HG02981 (cell line): ENCODE measurements at regions not wholly inside any gene's neighbourhood (a gene's known extent, or its start where the extent isn't known, plus 50 kb on each side); places are given as distances from the start of the nearest gene placed in this dataset.
"Not testable (repeated sequence)": the region's sequence is repeated elsewhere in the genome, so short reads cannot be mapped to it uniquely, and the experiment has no call there.

ENCODE experiments used
- ATAC-seq: cut with Tn5 transposase; IDR thresholded peaks from one replicate; pipeline ENCODE4 v1.9.1; 2021; ENCODE audit warnings: mild to moderate bottlenecking, moderate library complexity; ENCODE audit not compliant: unreplicated experiment

DNA sequence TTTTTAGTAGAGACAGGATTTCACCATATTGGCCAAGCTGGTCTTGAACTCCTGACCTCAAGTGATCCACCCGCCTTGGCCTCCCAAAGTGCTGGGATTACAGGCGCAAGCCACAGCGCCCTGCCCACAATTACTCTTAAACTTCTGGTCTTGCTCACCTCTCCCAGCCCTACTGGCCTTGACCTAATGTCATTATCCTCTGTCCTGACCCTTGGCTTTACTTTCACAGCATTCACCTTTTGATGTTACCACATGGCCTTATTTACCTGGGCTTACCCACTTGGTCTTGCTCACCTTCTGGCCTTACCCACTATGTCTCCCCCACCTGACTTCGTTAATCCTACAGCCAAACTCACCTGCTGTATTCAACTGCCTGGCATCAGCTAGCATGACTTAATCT lies 105.9 kb downstream of the IL12A start:
- ATAC-seq, result no peak

- no peak for ATAC-seq
Observed at GRCh38 chr3:160097478-160097877, 108.8 kb downstream of the IL12A start.

DNA sequence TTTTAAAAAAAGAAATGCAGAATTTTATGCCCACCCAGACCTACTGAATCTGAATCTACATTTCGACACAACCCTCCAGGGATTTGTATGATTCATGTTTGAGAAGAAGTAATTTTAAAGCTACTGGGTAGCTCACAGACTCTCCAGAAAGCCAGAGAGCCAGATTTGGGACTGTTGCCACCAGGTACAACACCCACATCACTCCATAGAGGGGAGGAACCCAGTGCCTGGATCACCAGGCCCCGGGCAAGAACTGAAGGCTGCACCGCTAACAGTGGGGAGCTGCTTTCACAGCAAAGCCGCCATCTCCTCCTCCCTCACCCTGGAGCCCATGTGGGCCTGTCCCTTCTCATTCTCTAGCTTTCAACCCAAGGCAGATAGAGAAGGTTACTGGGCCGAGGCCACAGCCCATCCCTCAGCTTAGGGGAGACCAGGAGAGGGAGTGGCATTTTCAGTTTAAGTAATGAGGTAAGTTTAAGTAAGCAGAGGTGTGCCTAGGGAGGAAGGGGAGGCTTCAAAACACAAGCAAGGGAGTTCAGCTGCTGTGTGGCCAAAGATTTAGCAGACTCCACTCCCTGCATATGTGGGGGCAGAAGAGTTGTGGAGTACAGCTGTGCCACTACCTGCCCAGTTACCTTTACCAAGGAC lies 109.8 kb downstream of the IL12A start:
- no peak for ATAC-seq

DNA sequence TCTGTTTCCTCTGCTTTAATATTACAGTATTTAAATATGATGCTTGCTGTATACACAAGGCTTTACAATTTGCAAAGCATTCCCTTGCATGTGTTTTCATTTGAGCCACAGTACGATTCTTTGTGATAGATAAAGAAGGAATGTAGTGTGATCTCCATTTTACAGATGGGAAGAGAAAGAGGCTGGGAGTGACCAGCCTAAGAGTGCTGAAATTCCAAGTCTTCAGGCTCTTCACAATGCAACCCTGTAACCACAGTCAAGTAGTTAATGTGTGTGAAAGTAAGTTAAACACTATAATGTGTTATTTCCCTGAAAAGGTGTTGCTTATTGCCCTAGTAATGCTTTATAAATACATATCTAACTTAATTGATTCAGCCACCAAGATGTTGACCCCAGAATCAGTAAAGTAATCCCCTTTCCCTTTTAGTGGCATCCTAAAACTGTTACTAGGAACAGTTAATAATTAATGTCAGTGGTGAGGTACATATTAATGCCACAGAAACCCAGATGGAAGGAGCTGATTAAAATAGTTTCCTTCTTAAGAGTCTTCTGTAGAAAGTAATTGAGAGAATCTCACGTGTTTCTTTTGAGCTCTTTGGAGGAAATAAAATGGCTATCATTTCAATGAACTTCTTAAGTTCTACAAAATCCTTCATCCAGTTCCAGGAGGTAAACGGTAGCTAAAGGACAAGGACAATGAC lies 110.4 kb downstream of the IL12A start:
- no peak for ATAC-seq

DNA sequence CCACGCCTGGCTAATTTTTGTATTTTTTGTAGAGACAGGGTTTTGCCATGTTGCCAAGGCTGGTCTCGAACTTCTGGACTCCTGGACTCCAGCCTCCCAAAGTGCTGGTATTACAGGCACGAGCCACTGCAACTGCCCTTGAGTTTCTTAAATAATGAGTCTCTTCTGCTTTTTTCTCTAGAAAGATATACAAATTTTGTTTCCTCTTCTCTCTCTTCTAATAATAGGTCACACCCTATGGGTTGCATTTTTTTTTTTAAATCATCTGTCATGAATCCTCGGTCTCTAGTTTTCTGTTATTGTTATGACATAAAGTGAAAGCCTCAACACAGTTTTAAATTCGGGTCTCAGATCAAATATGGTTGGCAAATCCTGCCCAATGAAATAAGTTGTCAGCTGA lies 111.2 kb downstream of the IL12A start:
- peak; percentile 49 for ATAC-seq

DNA sequence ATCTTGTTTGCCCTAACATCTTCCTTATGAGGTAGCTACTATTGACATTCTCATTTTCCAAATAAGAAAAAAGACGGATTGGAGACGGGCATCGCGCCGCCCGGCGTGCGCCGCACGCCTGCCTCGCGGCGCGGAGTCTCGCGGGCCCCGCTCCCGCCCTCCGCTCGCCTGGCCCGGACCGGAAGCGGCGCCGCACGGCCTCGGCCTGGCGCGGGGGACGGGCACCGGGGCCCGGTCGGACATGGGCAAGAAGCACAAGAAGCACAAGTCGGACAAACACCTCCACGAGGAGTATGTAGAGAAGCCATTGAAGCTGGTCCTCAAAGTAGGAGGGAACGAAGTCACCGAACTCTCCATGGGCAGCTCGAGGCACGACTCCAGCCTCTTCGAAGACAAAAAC lies 112.0 kb downstream of the IL12A start:
- no peak for ATAC-seq

DNA sequence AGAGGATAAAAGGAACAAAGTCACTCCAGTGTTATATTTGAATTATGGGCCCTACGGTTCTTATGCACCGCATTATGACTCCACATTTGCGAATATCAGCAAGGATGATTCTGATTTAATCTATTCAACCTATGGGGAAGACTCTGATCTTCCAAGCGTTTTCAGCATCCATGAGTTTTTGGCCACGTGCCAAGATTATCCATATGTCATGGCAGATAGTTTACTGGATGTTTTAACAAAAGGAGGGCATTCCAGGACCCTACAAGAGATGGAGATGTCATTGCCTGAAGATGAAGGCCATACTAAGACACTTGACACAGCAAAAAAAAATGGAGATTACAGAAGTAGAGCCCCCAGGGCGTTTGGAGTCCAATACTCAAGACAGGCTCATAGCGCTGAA lies 113.4 kb downstream of the IL12A start:
- not testable (repeated sequence) for ATAC-seq

DNA sequence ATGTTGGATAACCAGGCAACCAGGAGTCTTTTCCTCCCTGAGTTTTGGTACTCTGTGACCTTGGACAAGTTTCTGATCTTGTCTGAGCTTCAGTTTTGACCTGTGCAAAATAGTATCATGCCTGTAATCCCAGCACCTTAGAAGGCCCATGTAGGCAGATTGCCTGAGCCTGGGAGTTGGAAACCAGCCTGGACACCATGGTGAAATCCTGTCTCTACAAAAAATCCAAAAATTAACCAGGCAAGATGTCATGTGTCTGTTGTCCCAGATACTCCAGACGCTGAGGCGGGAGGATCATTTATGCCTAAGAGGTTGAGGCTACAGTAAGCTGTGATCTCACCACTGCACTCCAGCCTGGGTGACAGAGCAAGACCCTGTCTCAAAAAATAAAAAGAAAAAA lies 114.8 kb downstream of the IL12A start:
- no peak for ATAC-seq

- ATAC-seq, result no peak
Observed at GRCh38 chr3:160105907-160106584, 117.4 kb downstream of the IL12A start.

DNA sequence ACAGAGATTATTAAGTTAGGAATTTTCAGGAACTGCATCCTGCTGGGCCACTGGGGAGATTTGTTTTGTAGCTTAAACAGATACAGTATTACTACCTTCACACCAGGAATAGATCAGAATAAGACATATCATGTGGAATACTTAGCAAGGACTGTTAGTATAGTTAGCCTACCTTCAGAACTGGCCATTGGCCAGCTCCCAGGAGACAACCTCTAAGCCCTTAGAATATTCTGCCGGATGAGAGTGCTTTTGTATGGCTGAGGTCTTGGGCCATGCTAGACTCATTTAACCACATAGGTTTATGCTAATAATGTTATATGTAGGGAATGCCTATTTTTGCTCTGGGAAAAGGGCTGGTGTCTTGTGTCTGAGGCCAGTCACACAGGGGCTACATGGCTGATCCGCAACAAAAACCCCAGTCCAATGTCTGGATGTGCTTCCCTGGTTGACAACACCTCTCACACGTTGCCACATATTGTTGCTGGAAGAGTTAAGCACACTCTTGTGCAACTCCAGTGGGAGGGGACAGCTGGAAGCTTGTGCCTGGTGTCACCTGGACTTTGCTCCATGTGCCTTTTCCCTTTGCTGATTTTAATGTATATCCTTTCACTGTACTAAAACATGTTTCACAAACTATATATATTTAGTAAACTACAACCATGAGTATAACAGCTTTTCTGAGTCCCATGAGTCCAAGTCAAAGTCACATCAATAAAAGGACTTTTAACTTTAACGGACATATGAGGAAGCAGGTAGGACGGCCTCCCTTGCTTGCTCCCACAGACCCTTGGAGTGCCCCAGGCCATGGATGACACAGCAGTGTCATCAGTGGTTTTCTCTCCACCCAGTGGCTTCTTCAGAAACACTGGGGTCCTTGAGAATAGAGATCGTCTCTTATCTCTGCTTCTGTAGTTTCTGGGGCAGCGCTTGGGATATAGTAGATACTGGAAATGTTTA lies 118.0 kb upstream of the C3orf80 start:
- no peak for ATAC-seq

DNA sequence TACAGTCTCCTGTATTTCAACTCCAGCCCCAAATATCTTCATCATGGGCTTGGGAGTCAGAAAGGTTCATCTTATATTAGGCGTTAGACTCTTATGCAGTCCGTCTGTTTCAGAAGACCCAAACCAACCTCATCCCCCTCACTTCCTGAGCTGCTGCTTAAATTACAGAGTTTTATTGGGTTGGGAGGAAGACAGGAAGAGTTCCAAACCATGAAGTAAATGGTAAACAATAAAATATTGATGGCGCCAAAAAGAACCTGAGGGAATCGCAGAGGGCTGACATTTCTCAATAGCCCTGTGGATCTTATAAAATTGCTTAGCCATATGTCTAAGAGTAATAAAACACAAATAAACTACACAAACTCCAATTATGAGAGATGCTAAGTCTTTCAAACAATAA lies 116.9 kb upstream of the C3orf80 start:
- no peak for ATAC-seq

DNA sequence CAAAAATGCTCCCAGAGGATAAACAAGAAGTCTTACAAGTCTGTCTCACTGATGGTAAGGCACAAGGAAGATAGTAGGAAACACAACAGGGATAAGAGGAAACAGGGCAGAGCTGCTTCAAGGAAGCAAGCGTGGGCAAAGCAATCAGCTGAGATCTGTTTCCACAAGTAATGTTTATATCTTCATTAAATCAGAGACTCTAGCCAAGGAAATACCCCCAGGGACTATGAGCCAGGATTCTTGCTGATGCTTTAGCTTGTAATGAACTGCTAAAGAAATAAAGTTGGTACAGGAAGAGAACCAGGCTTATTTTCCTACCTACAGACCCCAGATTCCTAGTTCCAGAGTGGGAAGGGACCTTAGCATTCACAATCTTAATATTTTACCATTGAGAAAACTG lies 112.7 kb upstream of the C3orf80 start:
- ATAC-seq, result no peak

- no peak for ATAC-seq
Observed at GRCh38 chr3:160112996-160113395, 112.2 kb upstream of the C3orf80 start.

DNA sequence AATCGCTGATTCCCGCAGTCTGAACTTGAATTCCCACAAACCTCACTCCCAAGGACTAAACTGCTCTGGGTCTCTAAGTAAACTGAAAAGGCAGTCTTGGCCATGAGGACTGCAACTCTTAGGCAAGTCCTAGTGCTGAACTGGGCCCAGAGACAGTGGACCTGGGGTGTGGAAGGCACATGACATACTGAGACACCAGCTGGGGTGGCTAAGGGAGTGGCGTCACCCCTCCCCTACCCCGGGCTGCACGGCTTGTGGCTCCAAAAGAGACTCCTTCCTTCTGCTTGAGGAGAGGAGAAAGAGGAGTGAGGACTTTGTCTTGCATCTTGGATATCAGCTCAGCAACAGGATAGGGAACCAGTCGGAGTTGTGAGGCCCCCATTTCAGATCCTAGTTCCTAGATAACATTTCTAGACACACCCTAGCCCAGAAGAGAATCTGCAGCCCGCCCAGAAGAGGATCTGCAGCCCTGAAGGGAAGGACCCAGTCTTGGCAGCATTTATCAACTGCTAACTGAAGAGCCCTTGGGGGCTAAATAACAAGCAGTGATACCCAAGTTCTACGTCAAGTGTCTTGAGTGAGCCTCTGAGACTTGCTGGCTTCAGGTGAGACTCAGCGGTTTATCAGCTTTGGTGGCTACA lies 110.7 kb upstream of the C3orf80 start:
- no peak for ATAC-seq

GRCh38 chr3:160115387-160115786 lies 109.8 kb upstream of the C3orf80 start:
- ATAC-seq, result no peak

- no peak for ATAC-seq
Observed at GRCh38 chr3:160124224-160124623, 101.0 kb upstream of the C3orf80 start.

DNA sequence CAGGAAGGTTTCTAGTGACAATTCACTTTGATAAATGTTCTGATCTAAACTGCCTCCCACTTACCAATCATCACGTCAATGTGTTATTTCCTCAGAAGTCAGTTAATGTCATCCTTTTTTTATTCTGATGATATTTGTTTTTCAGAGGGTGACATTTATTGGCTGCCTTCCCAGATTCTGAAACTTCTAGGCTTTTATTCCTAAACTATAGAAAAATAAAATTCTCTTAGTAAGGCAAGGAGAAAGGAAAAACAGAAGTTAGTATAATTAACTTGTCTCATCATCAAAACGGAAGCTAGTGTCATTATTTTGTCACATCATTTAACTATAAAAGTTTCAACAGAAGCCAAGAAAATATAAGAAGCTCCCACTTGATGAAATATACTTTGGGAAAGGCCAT lies 100.0 kb upstream of the C3orf80 start:
- ATAC-seq, result no peak

DNA sequence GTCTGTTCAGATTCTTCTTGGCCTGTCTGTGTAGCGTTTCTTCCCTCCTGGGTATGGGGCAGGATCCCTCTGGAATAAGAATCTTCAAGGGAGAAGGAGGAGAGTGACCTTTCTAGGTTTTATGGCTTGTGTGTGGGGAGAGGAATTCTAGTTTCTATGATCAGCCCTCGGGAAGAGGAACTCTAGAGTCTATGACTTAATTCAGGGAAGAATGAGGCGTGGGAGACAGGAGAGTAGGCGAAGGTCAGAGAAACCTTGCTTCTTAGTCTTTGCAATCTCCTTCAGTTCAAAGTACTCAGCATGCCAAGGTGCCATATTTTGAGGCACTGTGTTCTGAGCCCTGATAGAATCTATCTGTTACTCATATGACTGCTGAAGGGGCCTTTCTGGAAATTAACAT lies 99.2 kb upstream of the C3orf80 start:
- no peak for ATAC-seq

GRCh38 chr3:160126761-160127160 lies 98.5 kb upstream of the C3orf80 start:
- no peak for ATAC-seq

DNA sequence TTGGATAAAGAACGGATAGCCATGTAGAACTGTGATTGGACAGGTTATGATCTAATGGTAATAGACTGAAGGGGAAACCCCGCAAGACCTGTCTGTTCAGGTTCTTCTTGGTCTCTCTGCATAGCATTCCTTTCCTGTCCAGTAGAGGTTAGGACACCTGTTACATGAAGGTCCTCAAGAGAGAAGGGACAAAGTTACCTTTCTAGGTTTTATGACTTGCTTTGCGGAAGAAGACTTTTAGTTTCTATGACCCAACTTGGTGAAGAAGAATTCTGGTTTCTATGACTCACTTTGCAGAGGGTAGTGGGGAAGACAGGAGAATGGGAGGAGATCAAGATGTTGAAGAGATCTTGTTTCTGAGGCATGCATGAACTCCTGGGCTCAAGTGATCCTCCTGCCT lies 97.9 kb upstream of the C3orf80 start:
- peak; percentile 44 for ATAC-seq

DNA sequence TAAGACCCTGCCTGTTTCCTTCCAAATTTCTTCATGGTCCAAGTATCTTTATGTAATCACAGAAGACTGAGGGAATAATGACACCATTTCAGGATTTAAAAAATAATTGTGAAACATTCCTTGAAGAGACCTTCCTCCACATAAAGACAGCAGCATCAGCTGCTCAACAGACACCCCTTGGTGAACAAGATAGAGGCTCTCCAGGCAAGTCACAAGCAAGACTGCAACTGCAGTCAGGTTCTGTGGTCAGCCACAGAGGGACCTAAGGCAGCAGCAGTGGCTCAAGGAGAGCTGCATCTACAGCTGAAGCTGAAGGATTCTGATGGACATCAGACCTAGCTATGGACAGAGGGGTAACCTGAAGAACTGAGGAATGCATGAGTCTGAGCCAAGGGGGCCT lies 97.2 kb upstream of the C3orf80 start:
- ATAC-seq, result no peak
